IMR-90 (cell line): ENCODE measurements at regions not wholly inside any gene's neighbourhood (a gene's known extent, or its start where the extent isn't known, plus 50 kb on each side); places are given as distances from the start of the nearest gene placed in this dataset.
A peak's percentile ranks its signal among the peaks of the same experiment; 100 is the strongest.

Experiments used
- ATAC-seq: fragments of 200-7000 bp; cut with Tn5 transposase; 2 replicates; pipeline ENCODE4 v1.9.1; 2020; ENCODE audit warnings: low read depth, mild to moderate bottlenecking, moderate library complexity
- BruUV-seq: library from RNA; stranded (reverse); fragments of 400-500 nt; replicated peaks from 2 replicates; lab custom pipeline; 2021; lab: Mats Ljungman, UMichigan
- CTCF ChIA-PET: fragments of 300-600 bp; formaldehyde crosslinking; extraction: SDS; loops from one replicate; lab custom pipeline; 2021; ENCODE audit warnings: antibody characterized with exemption; lab: Yijun Ruan, JAX
- POLR2A ChIA-PET: fragments of 300-600 bp; sonication (Branson Sonifier 250); formaldehyde crosslinking; loops from one replicate; lab custom pipeline; 2022; ENCODE audit warnings: antibody characterized with exemption; ENCODE audit not compliant: unreplicated experiment; lab: Charles Lee
- DNase-seq: peaks from one replicate; pipeline ENCODE4 v3.0.0; 2013
- H2AFZ ChIP-seq: replicated peaks from 2 replicates; pipeline ENCODE3; 2013; ENCODE audit warnings: low read length, mild to moderate bottlenecking; ENCODE audit not compliant: poor library complexity
- H2AK5ac ChIP-seq: 2 replicates; pipeline ENCODE4 v1.6.1; 2013; ENCODE audit warnings: low read depth, low read length, inconsistent platforms
- H2AK9ac ChIP-seq: replicated peaks from 2 replicates; pipeline ENCODE3; 2013; ENCODE audit warnings: mild to moderate bottlenecking, low read depth, low read length, moderate library complexity; ENCODE audit not compliant: poor library complexity
- H2BK120ac ChIP-seq: 2 replicates; pipeline ENCODE4 v1.6.1; 2013; ENCODE audit warnings: low read depth, low read length, inconsistent platforms
- H2BK15ac ChIP-seq: 3 replicates; pipeline ENCODE4 v1.6.1; 2013; ENCODE audit warnings: low read depth, low read length, inconsistent platforms
- H2BK20ac ChIP-seq: 2 replicates; pipeline ENCODE4 v1.6.1; 2013; ENCODE audit warnings: low read depth, mild to moderate bottlenecking, inconsistent platforms, low read length, moderate library complexity
- H2BK5ac ChIP-seq: 2 replicates; pipeline ENCODE4 v1.6.1; 2013; ENCODE audit warnings: mild to moderate bottlenecking, low read depth, low read length, inconsistent platforms; ENCODE audit not compliant: poor library complexity, severe bottlenecking
- H3K14ac ChIP-seq: replicated peaks from 2 replicates; pipeline ENCODE4 v1.6.1; 2013; ENCODE audit warnings: low read depth, low read length, inconsistent platforms
- H3K18ac ChIP-seq: 2 replicates; pipeline ENCODE4 v1.6.1; 2013; ENCODE audit warnings: low read depth, low read length, control low read depth
- H3K23ac ChIP-seq: 2 replicates; pipeline ENCODE4 v1.6.1; 2013; ENCODE audit warnings: low read depth, low read length, inconsistent platforms
- H3K27ac ChIP-seq: 2 replicates; pipeline ENCODE4 v1.5.1; 2013; ENCODE audit warnings: mild to moderate bottlenecking, control low read depth, low read length; ENCODE audit not compliant: insufficient read depth
- H3K27me3 ChIP-seq: 2 replicates; pipeline ENCODE4 v1.6.1; 2013; ENCODE audit warnings: low read length; ENCODE audit not compliant: control insufficient read depth, insufficient read depth
- H3K36me3 ChIP-seq: 2 replicates; pipeline ENCODE4 v1.6.1; 2013; ENCODE audit warnings: low read length, mixed read lengths; ENCODE audit not compliant: control insufficient read depth, insufficient read depth
- H3K4ac ChIP-seq: 2 replicates; pipeline ENCODE4 v1.6.1; 2013; ENCODE audit warnings: low read depth, low read length, inconsistent platforms
- H3K4me1 ChIP-seq: 2 replicates; pipeline ENCODE4 v1.6.1; 2013; ENCODE audit warnings: low read length, mixed read lengths; ENCODE audit not compliant: control insufficient read depth, insufficient read depth
- H3K4me2 ChIP-seq: 2 replicates; pipeline ENCODE4 v1.6.1; 2013; ENCODE audit warnings: low read depth, mild to moderate bottlenecking, control low read depth, low read length, moderate library complexity
- H3K4me3 ChIP-seq: 2 replicates; pipeline ENCODE4 v1.5.1; 2013; ENCODE audit warnings: low read depth, mild to moderate bottlenecking, control low read depth, low read length, moderate library complexity; ENCODE audit not compliant: insufficient read depth
- H3K56ac ChIP-seq: 2 replicates; pipeline ENCODE4 v1.6.1; 2013; ENCODE audit warnings: low read length, inconsistent platforms; ENCODE audit not compliant: insufficient read depth; ENCODE audit errors: extremely low read depth
- H3K79me1 ChIP-seq, 2 experiments: 2 replicates each; pipeline ENCODE4 v1.6.1; 2013; ENCODE audit warnings: low read length in 2 of 2, inconsistent platforms in 1 of 2, low read depth in 1 of 2
- H3K9ac ChIP-seq: 2 replicates; pipeline ENCODE4 v1.6.1; 2013; ENCODE audit warnings: low read depth, low read length, control low read depth
- H3K9me1 ChIP-seq: 2 replicates; pipeline ENCODE4 v1.6.1; 2013; ENCODE audit warnings: low read length, inconsistent platforms; ENCODE audit not compliant: insufficient read depth
- H3K9me3 ChIP-seq: 2 replicates; pipeline ENCODE4 v1.6.1; 2013; ENCODE audit warnings: low read length; ENCODE audit not compliant: control insufficient read depth, insufficient read depth
- H4K20me1 ChIP-seq: 2 replicates; pipeline ENCODE4 v1.6.1; 2013; ENCODE audit warnings: low read length, inconsistent platforms; ENCODE audit not compliant: insufficient read depth
- H4K5ac ChIP-seq: 2 replicates; pipeline ENCODE4 v1.6.1; 2013; ENCODE audit warnings: mild to moderate bottlenecking, low read depth, low read length, control low read depth
- H4K8ac ChIP-seq, 2 experiments: 2 replicates each; pipeline ENCODE4 v1.6.1; 2013; ENCODE audit warnings: low read depth in 2 of 2, low read length in 2 of 2, control low read depth in 1 of 2, inconsistent platforms in 1 of 2
- H4K91ac ChIP-seq: 2 replicates; pipeline ENCODE4 v1.6.1; 2013; ENCODE audit warnings: low read depth, low read length, inconsistent platforms; ENCODE audit not compliant: insufficient read depth
- BHLHE40 ChIP-seq: fragments of 150-350 bp; IDR thresholded peaks from 2 replicates; pipeline ENCODE4 v1.6.1; 2016; ENCODE audit warnings: mild to moderate bottlenecking, low read depth, low read length
- CEBPB ChIP-seq: IDR thresholded peaks from 2 replicates; pipeline ENCODE4 v1.6.1; 2012; ENCODE audit warnings: low read depth, low read length, improper control_type of control experiment
- CHD1 ChIP-seq: IDR thresholded peaks from 2 replicates; pipeline ENCODE4 v1.6.1; 2012; ENCODE audit warnings: low read depth, low read length, improper control_type of control experiment
- ELK1 ChIP-seq: fragments of 150-350 bp; IDR thresholded peaks from 2 replicates; pipeline ENCODE4 v1.6.1; 2016; ENCODE audit warnings: low read depth, mild to moderate bottlenecking, low read length, moderate library complexity, borderline replicate concordance
- FOS ChIP-seq: fragments of 150-350 bp; IDR thresholded peaks from 2 replicates; pipeline ENCODE4 v1.6.1; 2016; ENCODE audit warnings: low read depth, low read length
- MAFK ChIP-seq: IDR thresholded peaks from 2 replicates; pipeline ENCODE4 v1.6.1; 2012; ENCODE audit warnings: low read depth, low read length, improper control_type of control experiment
- MAZ ChIP-seq: IDR thresholded peaks from 2 replicates; pipeline ENCODE4 v1.6.1; 2012; ENCODE audit warnings: low read depth, mild to moderate bottlenecking, low read length, improper control_type of control experiment, moderate library complexity, borderline replicate concordance
- MXI1 ChIP-seq: IDR thresholded peaks from 2 replicates; pipeline ENCODE4 v1.6.1; 2012; ENCODE audit warnings: low read depth, mild to moderate bottlenecking, low read length, moderate library complexity, borderline replicate concordance
- NFE2L2 ChIP-seq: fragments of 150-350 bp; IDR thresholded peaks from 2 replicates; pipeline ENCODE4 v1.6.1; 2016; ENCODE audit warnings: low read depth, mild to moderate bottlenecking, low read length
- POLR2A ChIP-seq: IDR thresholded peaks from 2 replicates; pipeline ENCODE4 v1.6.1; 2012; ENCODE audit warnings: mild to moderate bottlenecking, low read depth, low read length
- RAD21 ChIP-seq: IDR thresholded peaks from 2 replicates; pipeline ENCODE4 v1.6.1; 2012; ENCODE audit warnings: low read length, improper control_type of control experiment
- RCOR1 ChIP-seq: IDR thresholded peaks from 2 replicates; pipeline ENCODE4 v1.6.1; 2012; ENCODE audit warnings: mild to moderate bottlenecking, low read length, improper control_type of control experiment; ENCODE audit not compliant: insufficient replicate concordance
- RFX5 ChIP-seq: IDR thresholded peaks from 2 replicates; pipeline ENCODE4 v1.8.0; 2012; ENCODE audit warnings: low read depth, mild to moderate bottlenecking, low read length, moderate library complexity
- SMC3 ChIP-seq: fragments of 150-350 bp; IDR thresholded peaks from 2 replicates; pipeline ENCODE4 v1.6.1; 2016; ENCODE audit warnings: low read depth, mild to moderate bottlenecking, antibody characterized with exemption, low read length, moderate library complexity
- WGBS, 2 experiments: methylation state at CpG; one replicate each; pipeline versions ENCODE4 v1.1.5 to v1.1.7; 2013; ENCODE audit warnings: missing lambda C conversion rate in 2 of 2; ENCODE audit not compliant: insufficient read length in 1 of 2; ENCODE audit errors: extremely low coverage in 2 of 2; 5-methylcytosine and 5-hydroxymethylcytosine counted together
- dilution Hi-C: fragments of 300-500 bp; cut with HindIII; formaldehyde crosslinking; loops from one replicate; pipeline ENCODE4 v1.14.3; 2018; ENCODE audit warnings: low sequenced_read_pairs; ENCODE audit not compliant: unreplicated experiment
- in situ Hi-C: fragments of 300-500 bp; cut with MboI; formaldehyde crosslinking; loops from 3 replicates; pipeline ENCODE4 v1.14.3; 2019; ENCODE audit warnings: low sequenced_read_pairs, inconsistent platforms, mixed read lengths
- intact Hi-C: fragments of 100-400 bp; cut with micrococcal nuclease; formaldehyde crosslinking; loops from 2 replicates; pipeline ENCODE4 v1.10.0; 2022
- TF ChIP-seq, protein P1 (sequence below): fragments of 150-350 bp; IDR thresholded peaks from 2 replicates; pipeline ENCODE4 v1.6.1; 2017; ENCODE audit warnings: mild to moderate bottlenecking, antibody characterized with exemption, low read length, low read depth
- TF ChIP-seq, protein P2 (sequence below): conservative IDR thresholded peaks from 2 replicates; pipeline ENCODE4 v1.5.1; 2012; ENCODE audit warnings: mild to moderate bottlenecking, low read depth, low read length, improper control_type of control experiment

DNA sequence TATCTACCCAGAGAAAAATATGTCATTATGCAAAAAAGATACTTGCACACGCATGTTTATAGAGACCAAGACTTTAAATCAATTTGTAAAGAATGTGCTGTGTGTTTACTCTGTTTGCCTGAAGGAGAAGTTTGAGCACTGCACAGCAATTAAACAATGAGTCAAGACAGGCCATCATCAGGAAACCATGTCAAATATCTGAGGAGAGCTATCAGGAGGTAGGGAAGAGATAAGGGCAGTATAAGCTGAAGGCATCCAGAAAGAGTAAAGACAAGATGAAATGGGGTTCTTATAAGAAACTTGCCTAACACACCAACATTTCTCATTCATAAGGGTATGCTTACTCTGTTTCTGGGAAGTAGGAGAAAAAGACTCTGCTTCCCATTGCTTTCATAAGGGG is 405.8 kb upstream of the PTGER4 start:
- no peak overlapping the region; the same call in 1 of the 2 replicates for H2AK5ac ChIP-seq
- intact Hi-C loops: no loop called here
- no peak overlapping the region for H3K27ac ChIP-seq
- H2BK15ac ChIP-seq: peak overlapping the region; percentile 49; the same call in 1 of the 3 replicates
- H3K4ac ChIP-seq: peak overlapping the region; percentile 42; the same call in 1 of the 2 replicates
- no peak overlapping the region for H3K4me3 ChIP-seq
- peak overlapping the region; percentile 66 for H2BK20ac ChIP-seq
- H2AFZ ChIP-seq: no peak overlapping the region
- H3K56ac ChIP-seq: no peak overlapping the region
- H4K5ac ChIP-seq: peak overlapping the region; percentile 36; the same call in 1 of the 2 replicates
- H4K20me1 ChIP-seq: no peaks in the 10 kb centered on the region
- H2AK9ac ChIP-seq: no peak overlapping the region
- H3K23ac ChIP-seq: peak overlapping the region; percentile 0; the same call in 1 of the 2 replicates
- in situ Hi-C loops: no loop called here
- peak overlapping the region; percentile 17 for H2BK5ac ChIP-seq
- H3K4me1 ChIP-seq: peaks cover 8% of the 10 kb centered on the region; the same call in 1 of the 2 replicates
- no peak overlapping the region for H3K9ac ChIP-seq
- TF ChIP-seq RCOR1: no peak
- TF ChIP-seq SMC3: no peak
- no peak for TF ChIP-seq RAD21
- TF ChIP-seq FOS: no peak
- no peak for TF ChIP-seq MXI1
- TF ChIP-seq ELK1: no peak
- no peak for TF ChIP-seq CHD1
- TF ChIP-seq CEBPB: no peak
- TF ChIP-seq RFX5: no peak
- no peak for TF ChIP-seq POLR2A
- TF ChIP-seq NFE2L2: no peak
- TF ChIP-seq, protein P1, sequence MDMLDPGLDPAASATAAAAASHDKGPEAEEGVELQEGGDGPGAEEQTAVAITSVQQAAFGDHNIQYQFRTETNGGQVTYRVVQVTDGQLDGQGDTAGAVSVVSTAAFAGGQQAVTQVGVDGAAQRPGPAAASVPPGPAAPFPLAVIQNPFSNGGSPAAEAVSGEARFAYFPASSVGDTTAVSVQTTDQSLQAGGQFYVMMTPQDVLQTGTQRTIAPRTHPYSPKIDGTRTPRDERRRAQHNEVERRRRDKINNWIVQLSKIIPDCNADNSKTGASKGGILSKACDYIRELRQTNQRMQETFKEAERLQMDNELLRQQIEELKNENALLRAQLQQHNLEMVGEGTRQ: no peak
- TF ChIP-seq MAFK: no peak
- TF ChIP-seq, protein P2, sequence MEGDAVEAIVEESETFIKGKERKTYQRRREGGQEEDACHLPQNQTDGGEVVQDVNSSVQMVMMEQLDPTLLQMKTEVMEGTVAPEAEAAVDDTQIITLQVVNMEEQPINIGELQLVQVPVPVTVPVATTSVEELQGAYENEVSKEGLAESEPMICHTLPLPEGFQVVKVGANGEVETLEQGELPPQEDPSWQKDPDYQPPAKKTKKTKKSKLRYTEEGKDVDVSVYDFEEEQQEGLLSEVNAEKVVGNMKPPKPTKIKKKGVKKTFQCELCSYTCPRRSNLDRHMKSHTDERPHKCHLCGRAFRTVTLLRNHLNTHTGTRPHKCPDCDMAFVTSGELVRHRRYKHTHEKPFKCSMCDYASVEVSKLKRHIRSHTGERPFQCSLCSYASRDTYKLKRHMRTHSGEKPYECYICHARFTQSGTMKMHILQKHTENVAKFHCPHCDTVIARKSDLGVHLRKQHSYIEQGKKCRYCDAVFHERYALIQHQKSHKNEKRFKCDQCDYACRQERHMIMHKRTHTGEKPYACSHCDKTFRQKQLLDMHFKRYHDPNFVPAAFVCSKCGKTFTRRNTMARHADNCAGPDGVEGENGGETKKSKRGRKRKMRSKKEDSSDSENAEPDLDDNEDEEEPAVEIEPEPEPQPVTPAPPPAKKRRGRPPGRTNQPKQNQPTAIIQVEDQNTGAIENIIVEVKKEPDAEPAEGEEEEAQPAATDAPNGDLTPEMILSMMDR: no peak
- TF ChIP-seq BHLHE40: no peak
- TF ChIP-seq MAZ: no peak
- no peaks in the 10 kb centered on the region for H3K27me3 ChIP-seq
- no peaks in the 10 kb centered on the region for H3K9me3 ChIP-seq
- dilution Hi-C loops: no loop called here
- H3K18ac ChIP-seq: peak overlapping the region; percentile 77; the same call in 1 of the 2 replicates
- BruUV-seq: no TSS peak
- peak overlapping the region; percentile 53; the same call in 1 of the 2 replicates for H3K4me2 ChIP-seq
- H4K91ac ChIP-seq: peak overlapping the region; percentile 48; the same call in 1 of the 2 replicates
- H4K8ac ChIP-seq: peak overlapping the region in 1 of 2 experiments; percentile 37; a peak in 1 of 4 replicates
- DNase-seq: peak; percentile 19
- peak overlapping the region; percentile 58; the same call in 1 of the 2 replicates for H3K14ac ChIP-seq
- ATAC-seq: peak; percentile 77
- H3K9me1 ChIP-seq: peaks cover 8% of the 10 kb centered on the region; the same call in 1 of the 2 replicates
- H3K36me3 ChIP-seq: no peaks in the 10 kb centered on the region
- H2BK120ac ChIP-seq: peak overlapping the region; percentile 80
- ChIA-PET POLR2A (no interaction called here), CTCF (interaction anchor here (0.6 kb wide), 1 partner anchor 404 kb away, joined by 3 read pairs; no protein-coding TSS in a partner anchor)
- no CpG with 5 or more reads among the region's 1 CpG for WGBS, 2 experiments
- no peaks in the 10 kb centered on the region for H3K79me1 ChIP-seq
